ENCODE measurements at regions not wholly inside any gene's neighbourhood (a gene's known extent, or its start where the extent isn't known, plus 50 kb on each side); places are given as distances from the start of the nearest gene placed in this dataset.

GRCh38 chrX:122187069-122187713 is 996.9 kb upstream of the GRIA3 start:
- no peak overlapping the region for H3K27ac ChIP-seq (ENCODE audit: low read depth in 1 of 3, low read length in 2 of 3)
- FAIRE-seq (no peak), DNase-seq (no peak)
- 38 to 47% (median 45%) methylated on average over 2 of the region's 2 CpGs for WGBS, 3 donors
- no peak overlapping the region for H3K4me3 ChIP-seq (ENCODE audit: low read depth in 1 of 3, low read length in 3 of 3)
- no peaks in the 10 kb centered on the region for H3K27me3 ChIP-seq (ENCODE audit: control insufficient read depth in 3 of 3, insufficient read depth in 3 of 3, low read length in 3 of 3)
- no peaks in the 10 kb centered on the region for H3K36me3 ChIP-seq (ENCODE audit: control insufficient read depth in 3 of 3, insufficient read depth in 2 of 3, low read depth in 1 of 3, low read length in 3 of 3)
- H3K4me1 ChIP-seq (ENCODE audit: control insufficient read depth in 3 of 3, insufficient read depth in 2 of 3, low read depth in 1 of 3, low read length in 2 of 3), result no peaks in the 10 kb centered on the region
- peaks cover 0 to 5% of the 10 kb centered on the region in 2 donors for H3K9me3 ChIP-seq (ENCODE audit: control insufficient read depth in 2 of 2, insufficient read depth in 1 of 2, low read depth in 1 of 2, low read length in 1 of 2)

- H3K36me3 ChIP-seq (ENCODE audit: control insufficient read depth in 3 of 3, insufficient read depth in 2 of 3, low read depth in 1 of 3, low read length in 3 of 3), result no peaks in the 10 kb centered on the region
- no peaks in the 10 kb centered on the region for H3K4me1 ChIP-seq (ENCODE audit: control insufficient read depth in 3 of 3, insufficient read depth in 2 of 3, low read depth in 1 of 3, low read length in 2 of 3)
- no peak overlapping the region for H3K4me3 ChIP-seq (ENCODE audit: low read depth in 1 of 3, low read length in 3 of 3)
- H3K27me3 ChIP-seq (ENCODE audit: control insufficient read depth in 3 of 3, insufficient read depth in 3 of 3, low read length in 3 of 3), result no peaks in the 10 kb centered on the region
- FAIRE-seq (no peak), DNase-seq (no peak)
- 73 to 89% (median 80%) methylated on average over 2 of the region's 2 CpGs for WGBS, 3 donors
- no peak overlapping the region for H3K27ac ChIP-seq (ENCODE audit: low read depth in 1 of 3, low read length in 2 of 3)
- peaks cover 0 to 5% of the 10 kb centered on the region in 2 donors for H3K9me3 ChIP-seq (ENCODE audit: control insufficient read depth in 2 of 2, insufficient read depth in 1 of 2, low read depth in 1 of 2, low read length in 1 of 2)
Observed at GRCh38 chrX:122188751-122189150, 995.3 kb upstream of the GRIA3 start.

GRCh38 chrX:122196343-122196742 is 987.7 kb upstream of the GRIA3 start:
- H3K27ac ChIP-seq (ENCODE audit: low read depth in 1 of 3, low read length in 2 of 3), result no peak overlapping the region
- H3K4me1 ChIP-seq (ENCODE audit: control insufficient read depth in 3 of 3, insufficient read depth in 2 of 3, low read depth in 1 of 3, low read length in 2 of 3), result no peaks in the 10 kb centered on the region
- peaks cover 0 to 5% of the 10 kb centered on the region in 2 donors for H3K9me3 ChIP-seq (ENCODE audit: control insufficient read depth in 2 of 2, insufficient read depth in 1 of 2, low read depth in 1 of 2, low read length in 1 of 2)
- no peak for FAIRE-seq
- H3K36me3 ChIP-seq (ENCODE audit: control insufficient read depth in 3 of 3, insufficient read depth in 2 of 3, low read depth in 1 of 3, low read length in 3 of 3), result no peaks in the 10 kb centered on the region
- H3K27me3 ChIP-seq (ENCODE audit: control insufficient read depth in 3 of 3, insufficient read depth in 3 of 3, low read length in 3 of 3), result no peaks in the 10 kb centered on the region
- WGBS, 3 donors, result 52 to 64% (median 60%) methylated on average over 5 of the region's 5 CpGs
- H3K4me3 ChIP-seq (ENCODE audit: low read depth in 1 of 3, low read length in 3 of 3), result no peak overlapping the region
- no peak for DNase-seq

- WGBS, 3 donors, result 33 to 57% (median 45%) methylated on average over 3 of the region's 3 CpGs
- Histone ChIP-seq H3K36me3 (ENCODE audit: control insufficient read depth in 3 of 3, insufficient read depth in 2 of 3, low read depth in 1 of 3, low read length in 3 of 3) (no peaks in the 10 kb centered on the region), H3K4me1 (ENCODE audit: control insufficient read depth in 3 of 3, insufficient read depth in 2 of 3, low read depth in 1 of 3, low read length in 2 of 3) (no peaks in the 10 kb centered on the region), H3K27ac (ENCODE audit: low read depth in 1 of 3, low read length in 2 of 3) (no peak overlapping the region), H3K9me3 (ENCODE audit: control insufficient read depth in 2 of 2, insufficient read depth in 1 of 2, low read depth in 1 of 2, low read length in 1 of 2) (peaks cover 0 to 2% of the 10 kb centered on the region in 2 donors), H3K27me3 (ENCODE audit: control insufficient read depth in 3 of 3, insufficient read depth in 3 of 3, low read length in 3 of 3) (no peaks in the 10 kb centered on the region), H3K4me3 (ENCODE audit: low read depth in 1 of 3, low read length in 3 of 3) (no peak overlapping the region)
- FAIRE-seq (no peak), DNase-seq (no peak)
Observed at GRCh38 chrX:122203399-122203798, 980.7 kb upstream of the GRIA3 start.

- H3K4me1 ChIP-seq (ENCODE audit: control insufficient read depth in 3 of 3, insufficient read depth in 2 of 3, low read depth in 1 of 3, low read length in 2 of 3), result no peaks in the 10 kb centered on the region
- no peaks in the 10 kb centered on the region for H3K27me3 ChIP-seq (ENCODE audit: control insufficient read depth in 3 of 3, insufficient read depth in 3 of 3, low read length in 3 of 3)
- FAIRE-seq, result no peak
- H3K36me3 ChIP-seq (ENCODE audit: control insufficient read depth in 3 of 3, insufficient read depth in 2 of 3, low read depth in 1 of 3, low read length in 3 of 3), result no peaks in the 10 kb centered on the region
- whole genome bisulfite sequencing, 3 donors, result 72 to 81% (median 73%) methylated on average over 4 of the region's 4 CpGs
- DNase-seq, result no peak
- no peak overlapping the region for H3K27ac ChIP-seq (ENCODE audit: low read depth in 1 of 3, low read length in 2 of 3)
- no peaks in the 10 kb centered on the region for H3K9me3 ChIP-seq (ENCODE audit: control insufficient read depth in 2 of 2, insufficient read depth in 1 of 2, low read depth in 1 of 2, low read length in 1 of 2)
- H3K4me3 ChIP-seq (ENCODE audit: low read depth in 1 of 3, low read length in 3 of 3), result no peak overlapping the region
Observed at GRCh38 chrX:122218666-122219065, 965.4 kb upstream of the GRIA3 start.

- Histone ChIP-seq H3K4me3 (ENCODE audit: low read depth in 1 of 3, low read length in 3 of 3) (no peak overlapping the region), H3K27me3 (ENCODE audit: control insufficient read depth in 3 of 3, insufficient read depth in 3 of 3, low read length in 3 of 3) (no peaks in the 10 kb centered on the region), H3K36me3 (ENCODE audit: control insufficient read depth in 3 of 3, insufficient read depth in 2 of 3, low read depth in 1 of 3, low read length in 3 of 3) (no peaks in the 10 kb centered on the region), H3K9me3 (ENCODE audit: control insufficient read depth in 2 of 2, insufficient read depth in 1 of 2, low read depth in 1 of 2, low read length in 1 of 2) (no peaks in the 10 kb centered on the region), H3K4me1 (ENCODE audit: control insufficient read depth in 3 of 3, insufficient read depth in 2 of 3, low read depth in 1 of 3, low read length in 2 of 3) (no peaks in the 10 kb centered on the region), H3K27ac (ENCODE audit: low read depth in 1 of 3, low read length in 2 of 3) (no peak overlapping the region)
- DNase-seq, result no peak
- WGBS, 3 donors, result 58 to 86% (median 80%) methylated on average over 1 of the region's 1 CpG
- no peak for FAIRE-seq
Observed at GRCh38 chrX:122219226-122219625, 964.9 kb upstream of the GRIA3 start.

- no peak for DNase-seq
- no peaks in the 10 kb centered on the region for H3K27me3 ChIP-seq (ENCODE audit: control insufficient read depth in 3 of 3, insufficient read depth in 3 of 3, low read length in 3 of 3)
Observed at GRCh38 chrX:122219735-122220134, 964.3 kb upstream of the GRIA3 start.

GRCh38 chrX:122220644-122221373 is 963.3 kb upstream of the GRIA3 start:
- Histone ChIP-seq H3K4me1 (ENCODE audit: control insufficient read depth in 3 of 3, insufficient read depth in 2 of 3, low read depth in 1 of 3, low read length in 2 of 3) (no peaks in the 10 kb centered on the region), H3K4me3 (ENCODE audit: low read depth in 1 of 3, low read length in 3 of 3) (no peak overlapping the region), H3K9me3 (ENCODE audit: control insufficient read depth in 2 of 2, insufficient read depth in 1 of 2, low read depth in 1 of 2, low read length in 1 of 2) (no peaks in the 10 kb centered on the region), H3K27ac (ENCODE audit: low read depth in 1 of 3, low read length in 2 of 3) (no peak overlapping the region), H3K27me3 (ENCODE audit: control insufficient read depth in 3 of 3, insufficient read depth in 3 of 3, low read length in 3 of 3) (no peaks in the 10 kb centered on the region), H3K36me3 (ENCODE audit: control insufficient read depth in 3 of 3, insufficient read depth in 2 of 3, low read depth in 1 of 3, low read length in 3 of 3) (no peaks in the 10 kb centered on the region)
- FAIRE-seq (no peak), DNase-seq (no peak)
- 40 to 61% (median 44%) methylated on average over 3 of the region's 3 CpGs for WGBS, 3 donors

More at GRCh38 chrX:122219735-122220134, 964.3 kb upstream of the GRIA3 start:
- H3K9me3 ChIP-seq (ENCODE audit: control insufficient read depth in 2 of 2, insufficient read depth in 1 of 2, low read depth in 1 of 2, low read length in 1 of 2), result no peaks in the 10 kb centered on the region
- H3K36me3 ChIP-seq (ENCODE audit: control insufficient read depth in 3 of 3, insufficient read depth in 2 of 3, low read depth in 1 of 3, low read length in 3 of 3), result no peaks in the 10 kb centered on the region
- no peak overlapping the region for H3K27ac ChIP-seq (ENCODE audit: low read depth in 1 of 3, low read length in 2 of 3)
- no peaks in the 10 kb centered on the region for H3K4me1 ChIP-seq (ENCODE audit: control insufficient read depth in 3 of 3, insufficient read depth in 2 of 3, low read depth in 1 of 3, low read length in 2 of 3)
- no peak for FAIRE-seq
- 66 to 69% (median 67%) methylated on average over 3 of the region's 3 CpGs for WGBS, 3 donors
- H3K4me3 ChIP-seq (ENCODE audit: low read depth in 1 of 3, low read length in 3 of 3), result no peak overlapping the region
